H1 (cell line): ENCODE measurements at regions not wholly inside any gene's neighbourhood (a gene's known extent, or its start where the extent isn't known, plus 50 kb on each side); places are given as distances from the start of the nearest gene placed in this dataset.
A peak's percentile ranks its signal among the peaks of the same experiment; 100 is the strongest.

ENCODE experiments used
- CTCF ChIA-PET: fragments of 300-600 bp; sonication (Branson Sonifier 250); formaldehyde crosslinking; loops from one replicate; lab custom pipeline; 2021; ENCODE audit not compliant: partially characterized antibody; lab: Charles Lee
- POLR2A ChIA-PET: fragments of 300-600 bp; sonication (Branson Sonifier 250); formaldehyde crosslinking; loops from one replicate; lab custom pipeline; 2021; ENCODE audit warnings: inconsistent platforms; ENCODE audit not compliant: partially characterized antibody; lab: Charles Lee
- DNase-seq, 2 experiments: peaks; one replicate each; pipeline versions ENCODE4 v3.0.0 to v3.0.0-alpha.2; 2010 to 2022; ENCODE audit warnings: low spot score in 2 of 2, low read depth in 1 of 2, mixed read lengths in 1 of 2
- FAIRE-seq: peaks from 2 replicates; lab custom pipeline; 2011; peaks lifted over from hg19 to GRCh38; lab: Jason Lieb, UNC
- H2AFZ ChIP-seq: 2 replicates; pipeline ENCODE4 v1.8.1; 2012; ENCODE audit warnings: low read length, inconsistent platforms
- H2AK5ac ChIP-seq: 2 replicates; pipeline ENCODE4 v1.6.1; 2013; ENCODE audit warnings: low read depth, low read length
- H2BK120ac ChIP-seq: replicated peaks from 2 replicates; pipeline ENCODE3; 2013; ENCODE audit warnings: low read depth, low read length, inconsistent platforms
- H2BK12ac ChIP-seq: 2 replicates; pipeline ENCODE4 v1.6.1; 2013; ENCODE audit warnings: low read depth, low read length
- H2BK15ac ChIP-seq: 2 replicates; pipeline ENCODE4 v1.6.1; 2013; ENCODE audit warnings: low read length
- H2BK20ac ChIP-seq: 2 replicates; pipeline ENCODE4 v1.6.1; 2013; ENCODE audit warnings: low read length
- H2BK5ac ChIP-seq: 2 replicates; pipeline ENCODE4 v1.6.1; 2013; ENCODE audit warnings: low read depth, low read length
- H3K14ac ChIP-seq: 2 replicates; pipeline ENCODE4 v1.6.1; 2013; ENCODE audit warnings: inconsistent platforms; ENCODE audit not compliant: insufficient read length
- H3K18ac ChIP-seq: 2 replicates; pipeline ENCODE4 v1.6.1; 2013; ENCODE audit warnings: low read length; ENCODE audit errors: extremely low read depth
- H3K23ac ChIP-seq: 2 replicates; pipeline ENCODE4 v1.6.1; 2013; ENCODE audit warnings: inconsistent platforms; ENCODE audit not compliant: insufficient read length
- H3K23me2 ChIP-seq: 2 replicates; pipeline ENCODE4 v1.6.1; 2013; ENCODE audit warnings: low read depth, low read length
- H3K27ac ChIP-seq: 2 replicates; pipeline ENCODE4 v1.6.1; 2011; ENCODE audit warnings: low read depth, low read length, inconsistent platforms
- H3K27me3 ChIP-seq, 4 experiments: replicated peaks in 1 of 4; 1 replicate in 1 of 4; 2 replicates in 3 of 4; pipeline versions ENCODE4 v1.6.1 to v1.8.1; 2011 to 2013; ENCODE audit warnings: low read length in 3 of 4, mild to moderate bottlenecking in 3 of 4, inconsistent platforms in 2 of 4, mixed read lengths in 2 of 4, moderate library complexity in 1 of 4; ENCODE audit not compliant: control insufficient read depth in 3 of 4, insufficient read depth in 3 of 4; ENCODE audit errors: extremely low read depth in 1 of 4
- H3K36me3 ChIP-seq, 4 experiments: 2 replicates each; pipeline versions ENCODE4 v1.6.1 to v1.8.1; 2011 to 2013; ENCODE audit warnings: mild to moderate bottlenecking in 4 of 4, low read length in 3 of 4, moderate library complexity in 2 of 4, control low read depth in 1 of 4, inconsistent platforms in 1 of 4; ENCODE audit not compliant: insufficient read depth in 4 of 4, control insufficient read depth in 2 of 4
- H3K4ac ChIP-seq: replicated peaks from 2 replicates; pipeline ENCODE3; 2013; ENCODE audit warnings: low read length, low read depth, mixed read lengths, inconsistent platforms; ENCODE audit not compliant: insufficient read length
- H3K4me1 ChIP-seq, 4 experiments: replicated peaks in 1 of 4; 1 replicate in 1 of 4; 2 replicates in 3 of 4; pipeline versions ENCODE4 v1.6.1 to v1.8.1; 2011 to 2013; ENCODE audit warnings: low read length in 3 of 4, inconsistent platforms in 2 of 4, mixed read lengths in 1 of 4; ENCODE audit not compliant: insufficient read depth in 4 of 4, control insufficient read depth in 3 of 4
- H3K4me2 ChIP-seq, 2 experiments: 2 replicates each; pipeline versions ENCODE4 v1.6.1 to v1.8.1; 2011 to 2013; ENCODE audit warnings: low read depth in 2 of 2, low read length in 2 of 2, control low read depth in 1 of 2, inconsistent platforms in 1 of 2, mild to moderate bottlenecking in 1 of 2; ENCODE audit not compliant: insufficient read depth in 1 of 2
- H3K4me3 ChIP-seq, 4 experiments: fragments of 200-600, 300-600 bp in 1 of 4; sonication (generic), shearing (Covaris generic), sonication (Bioruptor Twin) in 1 of 4; 2 replicates each; pipeline versions ENCODE4 v1.5.1 to v1.8.1; 2011 to 2016; ENCODE audit warnings: low read length in 4 of 4, low read depth in 3 of 4, control low read depth in 2 of 4, inconsistent platforms in 2 of 4, mild to moderate bottlenecking in 2 of 4, mixed read lengths in 1 of 4, moderate library complexity in 1 of 4; ENCODE audit not compliant: insufficient read depth in 2 of 4; ENCODE audit errors: extremely low read depth in 1 of 4
- H3K56ac ChIP-seq: replicated peaks from 2 replicates; pipeline ENCODE3; 2013; ENCODE audit warnings: low read depth, mild to moderate bottlenecking, mixed read lengths, low read length, inconsistent platforms; ENCODE audit not compliant: insufficient read length
- H3K79me1 ChIP-seq: 2 replicates; pipeline ENCODE4 v1.6.1; 2013; ENCODE audit warnings: low read depth, low read length, control low read depth
- H3K79me2 ChIP-seq, 2 experiments: 2 replicates each; pipeline versions ENCODE4 v1.6.1 to v1.8.1; 2012 to 2013; ENCODE audit warnings: low read length in 2 of 2, mild to moderate bottlenecking in 2 of 2, inconsistent platforms in 1 of 2; ENCODE audit not compliant: insufficient read depth in 2 of 2, control insufficient read depth in 1 of 2
- H3K9ac ChIP-seq, 4 experiments: replicated peaks in 1 of 4; 1 replicate in 1 of 4; 2 replicates in 3 of 4; pipeline versions ENCODE4 v1.6.1 to v1.8.1; 2011 to 2013; ENCODE audit warnings: low read depth in 3 of 4, low read length in 3 of 4, control low read depth in 2 of 4, mild to moderate bottlenecking in 2 of 4, moderate library complexity in 2 of 4, inconsistent platforms in 1 of 4; ENCODE audit errors: extremely low read depth in 1 of 4
- H3K9me3 ChIP-seq, 2 experiments: 2 replicates each; pipeline versions ENCODE4 v1.6.1 to v1.8.1; 2012 to 2013; ENCODE audit warnings: mild to moderate bottlenecking in 2 of 2, moderate library complexity in 2 of 2, control low read depth in 1 of 2, inconsistent platforms in 1 of 2, low read depth in 1 of 2, low read length in 1 of 2, mixed read lengths in 1 of 2; ENCODE audit not compliant: insufficient read depth in 2 of 2
- H4K20me1 ChIP-seq, 2 experiments: replicated peaks in 1 of 2; 2 replicates each; pipeline versions ENCODE3 to v1.8.1; 2011 to 2013; ENCODE audit warnings: inconsistent platforms in 2 of 2, low read length in 2 of 2, mild to moderate bottlenecking in 1 of 2; ENCODE audit not compliant: insufficient read depth in 2 of 2, control insufficient read depth in 1 of 2
- H4K5ac ChIP-seq: 2 replicates; pipeline ENCODE4 v1.6.1; 2013; ENCODE audit warnings: low read length, low read depth, mixed read lengths, inconsistent platforms; ENCODE audit not compliant: insufficient read length
- H4K8ac ChIP-seq: 2 replicates; pipeline ENCODE4 v1.8.0; 2013; ENCODE audit warnings: mild to moderate bottlenecking, moderate library complexity, low read length, inconsistent platforms; ENCODE audit not compliant: insufficient read depth; ENCODE audit errors: extremely low read depth
- H4K91ac ChIP-seq: replicated peaks from 2 replicates; pipeline ENCODE3; 2013; ENCODE audit warnings: low read length, mixed read lengths, inconsistent platforms; ENCODE audit not compliant: insufficient read length
- CTCF ChIP-seq, 3 experiments: IDR thresholded peaks; 1 replicate in 2 of 3; 2 replicates in 1 of 3; pipeline versions ENCODE4 v1.5.1 to v1.6.1; 2011; ENCODE audit warnings: low read length in 3 of 3, mild to moderate bottlenecking in 3 of 3, inconsistent platforms in 2 of 3, low read depth in 1 of 3, moderate library complexity in 1 of 3; ENCODE audit not compliant: insufficient read depth in 1 of 3; ENCODE audit errors: control extremely low read depth in 1 of 3
- FOSL1 ChIP-seq: IDR thresholded peaks from 2 replicates; pipeline ENCODE4 v1.6.1; 2011; ENCODE audit warnings: mild to moderate bottlenecking, low read depth, low read length, moderate library complexity; ENCODE audit not compliant: insufficient read depth
- JUND ChIP-seq: IDR thresholded peaks from 2 replicates; pipeline ENCODE4 v1.6.1; 2011; ENCODE audit warnings: mild to moderate bottlenecking, improper control_type of control experiment, low read length
- NANOG ChIP-seq: IDR thresholded peaks from 2 replicates; pipeline ENCODE4 v1.6.1; 2011; ENCODE audit warnings: low read length, low read depth, mild to moderate bottlenecking, inconsistent platforms; ENCODE audit not compliant: insufficient read depth, poor library complexity, severe bottlenecking
- WGBS, 2 experiments: shearing (Covaris generic) in 1 of 2; methylation state at CpG; one replicate each; pipeline versions ENCODE4 v1.1.6 to v1.1.7; 2013 to 2015; ENCODE audit warnings: low lambda C conversion rate in 2 of 2, mixed read lengths in 2 of 2, inconsistent platforms in 1 of 2, low coverage in 1 of 2, missing lambda C conversion rate in 1 of 2; ENCODE audit not compliant: insufficient replicate concordance in 2 of 2, insufficient coverage in 1 of 2, insufficient read length in 1 of 2; ENCODE audit errors: extremely low coverage in 1 of 2, missing lambda C conversion rate in 1 of 2; 5-methylcytosine and 5-hydroxymethylcytosine counted together

- POLR2A ChIA-PET = no interaction called here
- no peak overlapping the region for H2BK15ac ChIP-seq
- no peak overlapping the region for H2BK120ac ChIP-seq
Observed at GRCh38 chr1:238592621-238593020, 701.9 kb upstream of the ZP4 start.

More at GRCh38 chr1:238592621-238593020, 701.9 kb upstream of the ZP4 start:
- Histone ChIP-seq H3K79me2 (no peaks in the 10 kb centered on the region), H3K36me3 (no peaks in the 10 kb centered on the region), H2BK12ac (no peak overlapping the region), H3K27ac (no peak overlapping the region), H2BK20ac (no peak overlapping the region), H3K4me2 (no peak overlapping the region), H3K4ac (no peak overlapping the region), H2AK5ac (no peak overlapping the region), H2BK5ac (no peak overlapping the region), H3K4me3 (no peak overlapping the region), H4K5ac (no peak overlapping the region), H3K18ac (no peak overlapping the region), H3K14ac (no peak overlapping the region), H3K23me2 (no peaks in the 10 kb centered on the region), H3K79me1 (no peaks in the 10 kb centered on the region), H4K91ac (no peak overlapping the region), H3K9ac (no peak overlapping the region), H3K23ac (no peak overlapping the region), H3K9me3 (no peaks in the 10 kb centered on the region), H3K4me1 (no peaks in the 10 kb centered on the region), H4K8ac (no peak overlapping the region), H3K27me3 (no peaks in the 10 kb centered on the region), H2AFZ (peak overlapping the region; percentile 81; the same call in 1 of the 2 replicates), H3K56ac (no peak overlapping the region), H4K20me1 (no peaks in the 10 kb centered on the region)
- WGBS, 2 experiments = 87% methylated on average over 7 of the region's 7 CpGs; no CpG with 5 or more reads in 1 of the 2 experiments
- TF ChIP-seq NANOG (no peak), CTCF (IDR thresholded peaks at IDR 0.05; ENCODE audit: control extremely low read depth in 1 of 3, insufficient read depth in 1 of 3, low read depth in 1 of 3, low read length in 3 of 3) (no peak), FOSL1 (no peak), JUND (no peak)
- CTCF ChIA-PET = no interaction called here
- no peak for DNase-seq
- no peak for FAIRE-seq
